ENCODE measurements at regions not wholly inside any gene's neighbourhood (a gene's known extent, or its start where the extent isn't known, plus 50 kb on each side); places are given as distances from the start of the nearest gene placed in this dataset.

GRCh38 chr1:234992065-234992464 is 136.6 kb downstream of the TOMM20 start:
- TF ChIP-seq CTCF (IDR thresholded peaks at IDR 0.05; ENCODE audit: insufficient read depth, low read length) (no peak), POLR2AphosphoS5 (IDR thresholded peaks at IDR 0.05; ENCODE audit: low read depth) (no peak), REST (IDR thresholded peaks at IDR 0.05; ENCODE audit: insufficient replicate concordance, low read depth) (no peak), GABPA (IDR thresholded peaks at IDR 0.05; ENCODE audit: low read depth) (no peak)

Measured in HL-60 (cell line).